ENCODE measurements at regions not wholly inside any gene's neighbourhood (a gene's known extent, or its start where the extent isn't known, plus 50 kb on each side); places are given as distances from the start of the nearest gene placed in this dataset.
A peak's percentile ranks its signal among the peaks of the same experiment; 100 is the strongest.

GRCh38 chr3:153311541-153311940 is 149.5 kb downstream of the RAP2B start:
- in situ Hi-C loops (cut with HindIII; ENCODE audit: low pct_ligation_motif_present, low sequenced_read_pairs) = no loop called here
- Histone ChIP-seq H3K27me3 (replicated peaks) (no peaks in the 10 kb centered on the region), H3K36me3 (replicated peaks) (no peaks in the 10 kb centered on the region), H3K27ac (no peak overlapping the region), H3K4me3 (ENCODE audit: low read depth, low read length) (no peak overlapping the region)
- TF ChIP-seq CTCF (IDR thresholded peaks at IDR 0.05; ENCODE audit: low read depth, low read length, missing control alignments) = no peak
- DNase-seq = no peak

GRCh38 chr3:153313302-153313965 is 151.4 kb downstream of the RAP2B start:
- no peak for TF ChIP-seq CTCF (IDR thresholded peaks at IDR 0.05; ENCODE audit: low read depth, low read length, missing control alignments)
- H3K27ac ChIP-seq = no peak overlapping the region
- no peak overlapping the region for H3K4me3 ChIP-seq (ENCODE audit: low read depth, low read length)

GRCh38 chr3:153314038-153314437 is 152.0 kb downstream of the RAP2B start:
- Histone ChIP-seq H3K27me3 (replicated peaks) (no peaks in the 10 kb centered on the region), H3K27ac (no peak overlapping the region), H3K36me3 (replicated peaks) (no peaks in the 10 kb centered on the region), H3K4me3 (ENCODE audit: low read depth, low read length) (no peak overlapping the region)
- no peak for TF ChIP-seq CTCF (IDR thresholded peaks at IDR 0.05; ENCODE audit: low read depth, low read length, missing control alignments)
- DNase-seq = no peak
- in situ Hi-C loops (cut with HindIII; ENCODE audit: low pct_ligation_motif_present, low sequenced_read_pairs) = no loop called here

More at GRCh38 chr3:153313302-153313965, 151.4 kb downstream of the RAP2B start:
- Histone ChIP-seq H3K27me3 (replicated peaks) (no peaks in the 10 kb centered on the region), H3K36me3 (replicated peaks) (no peaks in the 10 kb centered on the region)
- peak; percentile 48 for DNase-seq
- in situ Hi-C loops (cut with HindIII; ENCODE audit: low pct_ligation_motif_present, low sequenced_read_pairs) = no loop called here

- Histone ChIP-seq H3K4me3 (ENCODE audit: low read depth, low read length) (no peak overlapping the region), H3K27ac (no peak overlapping the region), H3K36me3 (replicated peaks) (no peaks in the 10 kb centered on the region), H3K27me3 (replicated peaks) (no peaks in the 10 kb centered on the region)
- TF ChIP-seq CTCF (IDR thresholded peaks at IDR 0.05; ENCODE audit: low read depth, low read length, missing control alignments) = no peak
- no peak for DNase-seq
- in situ Hi-C loops (cut with HindIII; ENCODE audit: low pct_ligation_motif_present, low sequenced_read_pairs) = no loop called here
Observed at GRCh38 chr3:153315781-153316180, 153.8 kb downstream of the RAP2B start.

- Histone ChIP-seq H3K36me3 (replicated peaks) (no peaks in the 10 kb centered on the region), H3K27ac (no peak overlapping the region), H3K27me3 (replicated peaks) (no peaks in the 10 kb centered on the region), H3K4me3 (ENCODE audit: low read depth, low read length) (no peak overlapping the region)
- DNase-seq = no peak
- in situ Hi-C loops (cut with HindIII; ENCODE audit: low pct_ligation_motif_present, low sequenced_read_pairs) = no loop called here
- TF ChIP-seq CTCF (IDR thresholded peaks at IDR 0.05; ENCODE audit: low read depth, low read length, missing control alignments) = no peak
Observed at GRCh38 chr3:153319705-153320554, 157.9 kb downstream of the RAP2B start.
